Endodermal cell (in vitro differentiated cells): ENCODE measurements at regions not wholly inside any gene's neighbourhood (a gene's known extent, or its start where the extent isn't known, plus 50 kb on each side); places are given as distances from the start of the nearest gene placed in this dataset.

ENCODE experiments used
- DNase-seq: peaks from one replicate; pipeline ENCODE4 v3.0.0-alpha.2; 2017
- H3K27ac ChIP-seq: 2 replicates; pipeline ENCODE4 v1.5.1; 2013; ENCODE audit warnings: mild to moderate bottlenecking, low read depth, low read length, moderate library complexity
- H3K27me3 ChIP-seq: 2 replicates; pipeline ENCODE4 v1.6.1; 2013; ENCODE audit warnings: mild to moderate bottlenecking, low read length, moderate library complexity; ENCODE audit not compliant: insufficient read depth, control insufficient read depth, poor library complexity, severe bottlenecking
- H3K36me3 ChIP-seq: 2 replicates; pipeline ENCODE4 v1.7.0; 2013; ENCODE audit warnings: mild to moderate bottlenecking, low read length, moderate library complexity; ENCODE audit not compliant: control insufficient read depth, insufficient read depth
- H3K4me1 ChIP-seq: one replicate; pipeline ENCODE4 v1.7.0; 2013; ENCODE audit warnings: low read length; ENCODE audit not compliant: control insufficient read depth, insufficient read depth
- H3K4me3 ChIP-seq: 2 replicates; pipeline ENCODE4 v1.5.1; 2013; ENCODE audit warnings: mild to moderate bottlenecking, low read length, moderate library complexity
- H3K9ac ChIP-seq: 2 replicates; pipeline ENCODE4 v1.6.1; 2013; ENCODE audit warnings: mild to moderate bottlenecking, low read length, moderate library complexity; ENCODE audit not compliant: poor library complexity, severe bottlenecking; ENCODE audit errors: extremely low read depth
- H3K9me3 ChIP-seq: 2 replicates; pipeline ENCODE4 v1.6.1; 2013; ENCODE audit warnings: mild to moderate bottlenecking, low read length, moderate library complexity; ENCODE audit not compliant: control insufficient read depth
- H3K27ac Mint-ChIP-seq: 2 replicates; pipeline ENCODE4 v1.8.0; 2020; ENCODE audit warnings: mixed read lengths
- H3K27me3 Mint-ChIP-seq: 2 replicates; pipeline ENCODE4 v1.8.0; 2021; ENCODE audit warnings: mild to moderate bottlenecking, mixed read lengths; ENCODE audit not compliant: insufficient read depth
- H3K36me3 Mint-ChIP-seq: 2 replicates; pipeline ENCODE4 v1.8.0; 2020; ENCODE audit warnings: low read depth, mixed read lengths
- H3K4me1 Mint-ChIP-seq: 2 replicates; pipeline ENCODE4 v1.8.0; 2020; ENCODE audit warnings: mixed read lengths
- H3K4me3 Mint-ChIP-seq: 2 replicates; pipeline ENCODE4 v1.8.0; 2020; ENCODE audit warnings: mild to moderate bottlenecking, moderate library complexity, mixed read lengths
- H3K9me3 Mint-ChIP-seq: 2 replicates; pipeline ENCODE4 v1.8.0; 2020; ENCODE audit warnings: mild to moderate bottlenecking, mixed read lengths
- WGBS, 2 experiments: methylation state at CpG; one replicate each; pipeline versions ENCODE4 v1.1.5 to v1.1.7; 2013; ENCODE audit warnings: missing lambda C conversion rate in 2 of 2, mixed read lengths in 1 of 2; ENCODE audit not compliant: insufficient coverage in 1 of 2, insufficient read length in 1 of 2; 5-methylcytosine and 5-hydroxymethylcytosine counted together
- TF ChIP-seq, protein P1 (sequence below): fragments of 200-600 bp; sonication (generic); conservative IDR thresholded peaks from 2 replicates; pipeline ENCODE4 v1.5.0; 2021; ENCODE audit warnings: antibody characterized with exemption, mild to moderate bottlenecking

- Histone ChIP-seq H3K9me3 (peaks cover under 1% of the 10 kb centered on the region), H3K27ac (no peak overlapping the region), H3K27me3 (no peaks in the 10 kb centered on the region), H3K4me1 (no peaks in the 10 kb centered on the region), H3K4me3 (no peak overlapping the region), H3K36me3 (no peaks in the 10 kb centered on the region), H3K9ac (no peak overlapping the region)
- H3K4me1 Mint-ChIP-seq = no peaks in the 10 kb centered on the region
- H3K9me3 Mint-ChIP-seq = no peaks in the 10 kb centered on the region
- 43 to 57% methylated on average over 1 of the region's 1 CpG for WGBS, 2 experiments
- H3K4me3 Mint-ChIP-seq = no peak overlapping the region
- TF ChIP-seq, protein P1, sequence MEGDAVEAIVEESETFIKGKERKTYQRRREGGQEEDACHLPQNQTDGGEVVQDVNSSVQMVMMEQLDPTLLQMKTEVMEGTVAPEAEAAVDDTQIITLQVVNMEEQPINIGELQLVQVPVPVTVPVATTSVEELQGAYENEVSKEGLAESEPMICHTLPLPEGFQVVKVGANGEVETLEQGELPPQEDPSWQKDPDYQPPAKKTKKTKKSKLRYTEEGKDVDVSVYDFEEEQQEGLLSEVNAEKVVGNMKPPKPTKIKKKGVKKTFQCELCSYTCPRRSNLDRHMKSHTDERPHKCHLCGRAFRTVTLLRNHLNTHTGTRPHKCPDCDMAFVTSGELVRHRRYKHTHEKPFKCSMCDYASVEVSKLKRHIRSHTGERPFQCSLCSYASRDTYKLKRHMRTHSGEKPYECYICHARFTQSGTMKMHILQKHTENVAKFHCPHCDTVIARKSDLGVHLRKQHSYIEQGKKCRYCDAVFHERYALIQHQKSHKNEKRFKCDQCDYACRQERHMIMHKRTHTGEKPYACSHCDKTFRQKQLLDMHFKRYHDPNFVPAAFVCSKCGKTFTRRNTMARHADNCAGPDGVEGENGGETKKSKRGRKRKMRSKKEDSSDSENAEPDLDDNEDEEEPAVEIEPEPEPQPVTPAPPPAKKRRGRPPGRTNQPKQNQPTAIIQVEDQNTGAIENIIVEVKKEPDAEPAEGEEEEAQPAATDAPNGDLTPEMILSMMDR = no peak
- no peaks in the 10 kb centered on the region for H3K27me3 Mint-ChIP-seq
- peaks cover 23% of the 10 kb centered on the region for H3K36me3 Mint-ChIP-seq
- DNase-seq = no peak
- no peak overlapping the region for H3K27ac Mint-ChIP-seq
Observed at GRCh38 chr2:81445176-81445575, 1140.6 kb upstream of the LRRTM1 start.

DNA sequence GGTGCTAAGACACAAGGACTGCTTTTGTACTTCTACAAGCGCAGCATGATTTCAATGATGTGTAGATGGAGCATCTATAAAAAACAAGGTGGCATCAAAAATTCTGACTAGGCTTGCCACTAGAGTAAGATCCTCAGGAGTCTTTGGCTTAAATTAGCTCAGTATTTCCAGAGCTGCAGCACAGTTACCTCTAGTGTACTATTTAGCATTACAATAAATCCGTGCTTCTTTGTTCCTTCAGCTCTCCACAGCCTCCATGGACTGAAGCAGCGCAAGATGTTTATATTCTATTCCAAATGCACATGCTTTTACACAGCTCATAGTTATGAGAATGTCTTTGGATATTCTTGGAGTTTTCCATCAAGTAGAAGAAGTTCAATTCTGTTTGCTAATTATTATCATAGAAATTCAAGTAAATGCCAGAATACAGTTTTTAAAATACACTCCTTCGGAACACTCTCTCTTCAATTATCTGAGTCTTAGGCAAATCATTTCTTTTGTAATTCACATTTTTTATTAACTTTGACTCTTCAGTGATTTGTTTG is 1133.0 kb upstream of the LRRTM1 start:
- Histone ChIP-seq H3K36me3 (no peaks in the 10 kb centered on the region), H3K27me3 (no peaks in the 10 kb centered on the region), H3K9me3 (peaks cover 9% of the 10 kb centered on the region), H3K9ac (no peak overlapping the region), H3K4me1 (peaks cover 6% of the 10 kb centered on the region), H3K27ac (no peak overlapping the region), H3K4me3 (no peak overlapping the region)
- Mint-ChIP-seq H3K4me3 (no peak overlapping the region), H3K4me1 (peaks cover 9% of the 10 kb centered on the region), H3K36me3 (peaks cover 41% of the 10 kb centered on the region), H3K27ac (no peak overlapping the region), H3K9me3 (peaks cover 10% of the 10 kb centered on the region), H3K27me3 (no peaks in the 10 kb centered on the region)
- DNase-seq = no peak
- 91% methylated on average over 4 of the region's 4 CpGs; no CpG with 5 or more reads in 1 of the 2 experiments for WGBS, 2 experiments
- TF ChIP-seq, protein P1 = no peak

DNA sequence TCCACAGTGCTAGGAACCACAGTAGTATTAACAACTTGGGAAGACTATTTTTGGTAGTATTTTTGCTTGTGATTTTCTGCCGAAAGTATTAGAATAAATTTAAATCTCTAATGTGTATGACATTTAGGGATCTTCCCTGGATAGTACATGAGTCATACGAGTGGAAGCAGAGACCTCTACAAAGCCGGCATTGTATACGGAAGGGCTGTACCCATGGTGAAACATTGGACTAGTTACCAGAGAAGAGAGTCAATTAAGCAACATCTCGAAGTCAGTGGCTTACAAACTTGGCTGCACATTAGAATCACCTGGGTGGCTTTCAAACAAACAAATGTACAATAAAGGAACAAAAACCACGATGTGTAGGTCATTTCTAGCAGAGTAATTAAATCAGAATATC is 1131.7 kb upstream of the LRRTM1 start:
- 84 to 89% methylated on average over 5 to 6 of the region's 6 CpGs for WGBS, 2 experiments
- Histone ChIP-seq H3K9me3 (peaks cover 9% of the 10 kb centered on the region), H3K27ac (no peak overlapping the region), H3K4me3 (no peak overlapping the region), H3K9ac (no peak overlapping the region), H3K36me3 (no peaks in the 10 kb centered on the region), H3K27me3 (no peaks in the 10 kb centered on the region), H3K4me1 (peaks cover 6% of the 10 kb centered on the region)
- Mint-ChIP-seq H3K36me3 (peaks cover 45% of the 10 kb centered on the region), H3K4me3 (no peak overlapping the region), H3K9me3 (peaks cover 10% of the 10 kb centered on the region), H3K27me3 (no peaks in the 10 kb centered on the region), H3K4me1 (peaks cover 14% of the 10 kb centered on the region), H3K27ac (no peak overlapping the region)
- TF ChIP-seq, protein P1 = no peak
- DNase-seq = no peak
